Fibroblast of upper back skin (primary cell): ENCODE measurements at regions not wholly inside any gene's neighbourhood (a gene's known extent, or its start where the extent isn't known, plus 50 kb on each side); places are given as distances from the start of the nearest gene placed in this dataset.
"Not testable (repeated sequence)": the region's sequence is repeated elsewhere in the genome, so short reads cannot be mapped to it uniquely, and the experiment has no call there.

Experiments
- DNase-seq: peaks from one replicate; pipeline ENCODE4 v3.0.0-alpha.2; 2013

DNA sequence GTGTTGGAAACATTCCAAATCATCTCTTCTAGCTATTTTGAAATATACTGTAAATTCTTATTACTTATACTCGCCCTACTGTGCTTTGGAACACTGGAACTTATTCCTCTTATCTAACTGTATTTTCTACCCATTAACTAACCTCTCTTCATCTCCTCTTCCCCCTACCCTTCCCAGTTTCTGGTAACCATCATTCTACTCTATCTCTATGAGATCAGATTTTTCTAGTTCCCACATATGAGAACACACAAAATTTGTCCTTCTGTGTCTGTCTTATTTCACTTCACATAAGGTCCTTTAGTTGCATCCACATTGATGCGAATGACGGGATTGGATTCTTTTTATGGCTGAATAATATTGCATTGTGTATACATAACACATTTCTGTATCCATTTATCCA is 1003.8 kb upstream of the INTU start:
- DNase-seq: peak; percentile 13

DNA sequence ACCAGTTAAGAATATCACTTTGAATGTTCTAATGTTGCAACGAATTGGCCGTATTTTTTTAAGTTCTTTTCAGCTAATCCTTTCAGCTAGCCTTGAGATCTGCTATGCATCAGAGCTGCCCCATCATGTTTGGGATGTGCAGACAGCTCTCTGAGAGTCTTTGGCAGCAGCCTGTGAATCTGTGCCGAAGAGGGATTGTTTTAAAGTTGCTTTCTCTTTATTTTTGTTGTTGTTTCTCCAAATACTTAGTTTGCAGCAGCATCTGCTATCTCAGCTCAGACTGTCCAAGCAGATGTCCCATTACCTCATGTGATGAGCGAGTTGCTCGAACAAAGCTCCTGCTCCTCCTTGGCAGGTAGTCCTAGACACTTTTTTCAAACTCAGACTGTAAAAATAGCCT is 1002.5 kb upstream of the INTU start:
- peak; percentile 14 for DNase-seq

DNA sequence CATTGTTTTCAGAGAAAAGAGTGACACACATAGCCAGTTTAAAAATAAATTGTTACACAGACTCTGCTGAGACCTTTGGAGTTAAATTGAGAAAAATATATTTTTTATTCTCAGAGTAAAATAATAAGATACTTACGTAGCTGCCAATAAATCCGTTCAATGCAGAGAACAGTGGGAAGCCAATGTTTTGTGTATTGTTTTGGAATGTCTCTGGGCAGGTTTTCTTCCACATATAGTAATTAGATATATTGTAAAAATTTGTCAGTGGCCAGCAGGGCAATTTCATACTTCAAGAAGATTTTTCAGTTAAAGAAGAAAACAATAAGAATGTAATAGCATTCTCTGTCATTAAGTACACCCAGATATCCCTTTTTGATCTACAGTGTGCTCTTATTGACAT is 999.5 kb upstream of the INTU start:
- no peak for DNase-seq

GRCh38 chr4:126637706-126638105 is 995.1 kb upstream of the INTU start:
- no peak for DNase-seq

DNA sequence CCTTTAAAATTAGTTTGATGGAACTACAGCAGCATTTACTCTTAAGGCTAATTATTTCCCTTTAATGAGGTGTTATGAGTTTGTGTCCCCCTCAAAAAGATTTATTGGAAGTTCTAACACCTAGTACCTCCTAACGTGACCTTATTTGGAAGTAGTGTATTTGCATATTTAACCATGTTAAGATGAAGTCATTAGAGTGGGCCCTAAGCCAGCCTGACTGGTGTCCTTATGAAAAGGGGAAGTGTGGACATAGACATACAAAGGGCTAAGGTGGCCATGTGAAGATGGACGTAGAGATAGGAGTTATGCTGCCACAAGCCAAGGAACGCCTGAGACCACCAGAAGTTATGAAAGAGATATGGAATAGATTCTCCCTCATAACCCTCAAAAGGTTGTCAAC is 985.4 kb upstream of the INTU start:
- no peak for DNase-seq

GRCh38 chr4:126647756-126648397 is 984.9 kb upstream of the INTU start:
- DNase-seq: peak; percentile 88

DNA sequence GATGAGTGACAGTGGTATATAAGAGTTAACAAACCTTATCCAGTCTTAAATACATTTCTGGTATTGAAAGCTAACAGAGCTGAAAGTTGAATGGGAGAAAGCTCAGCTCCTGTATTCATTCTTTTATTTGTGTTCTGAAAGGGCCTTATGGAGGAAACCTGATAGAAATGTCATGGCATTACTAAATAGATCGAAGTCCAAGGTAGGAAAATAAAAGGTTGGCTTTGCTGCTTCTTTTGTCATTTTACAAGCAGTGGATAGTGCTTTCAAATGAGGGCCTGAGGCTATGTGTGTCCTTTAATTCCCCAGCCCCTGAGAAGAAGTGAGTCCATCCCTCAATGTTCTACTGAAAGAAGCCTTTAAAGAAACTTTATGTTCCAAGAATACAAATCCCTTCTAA is 974.3 kb upstream of the INTU start:
- DNase-seq: no peak

GRCh38 chr4:126661194-126661593 is 971.6 kb upstream of the INTU start:
- DNase-seq: no peak

DNA sequence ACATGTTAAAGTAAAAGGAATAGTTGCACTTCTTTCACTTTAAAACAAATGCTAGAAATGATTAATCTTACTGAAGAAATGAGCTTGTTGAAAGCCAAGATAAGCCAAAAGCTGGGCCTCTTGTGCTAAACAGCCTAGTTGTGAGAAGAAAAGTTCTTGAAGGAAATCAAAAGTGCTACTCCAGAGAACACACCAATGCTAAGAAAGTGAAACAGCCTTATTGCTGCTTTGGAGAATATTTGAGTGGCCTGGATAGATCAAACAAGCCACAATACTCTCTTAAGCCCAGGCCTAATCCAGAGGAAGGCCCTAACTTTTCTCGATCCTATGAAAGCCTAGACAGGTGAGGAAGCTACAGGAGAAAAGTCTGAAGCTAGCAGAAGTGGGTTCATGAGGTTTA is 967.9 kb upstream of the INTU start:
- no peak for DNase-seq

DNA sequence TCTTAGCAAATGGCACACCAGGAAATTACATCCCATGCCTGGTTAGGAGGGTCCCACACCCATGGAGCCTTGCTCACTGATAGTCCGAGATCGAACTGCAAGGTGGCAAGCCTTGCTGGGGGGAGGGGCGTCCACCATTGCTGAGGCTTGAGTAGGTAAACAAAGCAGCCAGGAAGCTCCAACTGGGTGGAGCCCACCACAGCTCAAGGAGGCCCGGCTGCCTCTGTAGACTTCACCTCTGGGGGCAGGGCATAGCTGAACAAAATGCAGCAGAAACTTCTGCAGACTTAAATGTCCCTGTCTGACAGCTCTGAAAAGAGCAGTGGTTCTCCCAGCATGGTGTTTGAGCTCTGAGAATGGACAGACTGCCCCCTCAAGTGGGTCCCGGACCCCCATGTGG is 962.7 kb upstream of the INTU start:
- not testable (repeated sequence) for DNase-seq

DNA sequence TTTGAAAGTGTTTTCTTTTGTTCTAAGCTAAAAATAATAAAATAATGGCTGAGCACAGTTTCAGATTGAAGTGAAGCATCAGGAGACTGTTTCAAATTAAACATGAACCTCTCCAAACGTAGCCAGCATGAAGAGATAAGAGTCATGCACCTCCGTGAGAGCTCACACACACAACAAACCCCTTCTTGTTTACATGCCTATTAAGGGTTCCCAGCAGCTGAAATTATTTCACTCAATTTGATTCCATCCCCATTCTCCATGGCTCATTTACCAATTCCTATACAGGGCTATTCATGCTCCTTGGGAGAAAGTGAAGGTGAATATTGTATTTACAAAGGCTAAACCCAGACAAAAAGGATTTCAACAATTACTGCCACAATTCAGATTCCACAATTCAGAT is 954.1 kb upstream of the INTU start:
- DNase-seq: no peak

GRCh38 chr4:126679303-126679702 is 953.5 kb upstream of the INTU start:
- no peak for DNase-seq

DNA sequence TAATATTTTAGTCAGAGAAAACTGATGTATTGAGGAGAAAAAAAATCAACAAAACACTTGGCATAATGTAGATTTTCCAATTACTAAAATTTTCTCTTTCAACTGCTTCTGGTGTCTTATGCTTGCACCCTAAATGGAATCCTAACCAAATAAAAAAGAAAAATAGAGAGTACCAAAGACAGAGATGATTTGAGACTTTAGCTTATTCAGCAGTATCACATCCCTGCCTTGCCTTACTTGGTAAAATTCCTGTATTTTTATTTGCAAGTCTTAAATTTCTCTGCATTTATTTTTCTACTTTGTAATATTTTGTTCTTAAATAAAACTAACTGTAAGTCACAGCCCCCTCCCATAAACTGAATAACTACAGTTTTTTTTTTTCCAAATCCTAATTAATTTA is 950.5 kb upstream of the INTU start:
- no peak for DNase-seq

GRCh38 chr4:126686491-126686890 is 946.3 kb upstream of the INTU start:
- no peak for DNase-seq

DNA sequence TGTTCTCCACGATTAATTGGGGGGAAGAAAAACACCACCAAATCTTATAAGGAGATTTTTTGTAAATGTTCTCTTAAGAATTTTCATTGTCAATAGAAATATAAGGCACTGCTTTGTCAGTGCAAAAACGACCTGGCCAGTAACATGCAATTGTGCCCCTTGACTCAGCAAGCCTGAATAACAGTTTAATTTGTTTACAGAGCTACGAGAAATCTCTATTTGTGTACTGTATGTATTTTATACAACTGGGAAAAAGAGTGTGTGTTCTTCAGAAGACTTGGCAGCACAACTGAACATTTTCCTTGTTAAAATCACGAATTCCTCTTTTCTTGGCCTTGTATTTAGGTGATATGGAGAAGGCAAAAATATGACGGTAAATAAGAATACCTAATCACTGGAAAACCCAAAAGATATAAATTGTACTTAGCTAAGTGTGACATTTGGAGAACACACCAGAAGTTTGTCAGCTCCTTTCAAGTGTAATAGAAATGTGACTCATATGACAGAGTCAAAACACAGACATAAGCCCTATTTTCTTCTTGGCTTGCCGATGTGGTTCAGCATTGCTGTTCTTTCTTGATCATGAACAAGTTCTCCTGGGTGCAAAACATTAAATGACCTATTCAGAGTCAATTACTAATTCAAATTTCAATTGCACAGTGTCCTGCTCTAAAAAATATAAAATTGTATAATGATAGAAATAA is 945.0 kb upstream of the INTU start:
- DNase-seq: no peak

DNA sequence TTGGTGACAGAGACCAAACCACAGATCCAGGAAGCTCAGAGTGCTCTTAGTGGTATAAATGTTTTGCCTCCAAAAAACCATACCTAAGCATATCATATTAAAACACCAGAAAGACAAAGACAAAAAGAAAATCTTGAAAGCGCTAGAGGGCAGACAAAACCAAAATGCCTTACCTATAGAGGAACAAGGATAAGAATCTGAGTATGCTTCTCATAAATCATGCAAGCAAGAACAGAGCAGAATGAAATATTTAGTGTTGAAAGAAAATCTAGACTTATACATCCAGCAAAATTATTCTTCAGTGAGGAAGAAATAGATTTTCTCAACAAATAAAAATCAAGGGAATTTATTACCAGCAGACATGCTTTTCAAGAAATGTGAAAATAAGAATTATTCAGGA is 941.0 kb upstream of the INTU start:
- DNase-seq: no peak

DNA sequence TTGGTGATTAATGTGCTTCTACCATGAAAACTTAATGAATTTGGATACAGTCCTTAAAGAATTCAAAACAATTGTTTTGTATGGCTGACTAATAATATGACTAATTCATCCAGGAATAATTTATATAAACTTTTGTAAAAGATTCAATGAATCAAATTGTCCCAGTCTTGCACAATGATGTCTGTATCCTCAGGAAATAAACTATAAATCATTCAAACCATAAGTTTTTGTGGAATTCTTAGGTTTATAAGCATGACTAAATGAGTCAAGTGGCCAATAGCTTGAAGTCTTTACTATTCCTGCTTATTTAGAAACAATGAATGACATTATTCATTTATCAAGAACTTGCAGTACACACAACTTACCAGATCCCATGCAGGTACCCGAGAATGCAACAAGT is 935.0 kb upstream of the INTU start:
- peak; percentile 89 for DNase-seq

- DNase-seq: no peak
Observed at GRCh38 chr4:126698224-126698623, 934.5 kb upstream of the INTU start.

GRCh38 chr4:126701756-126702155 is 931.0 kb upstream of the INTU start:
- DNase-seq: peak; percentile 81

DNA sequence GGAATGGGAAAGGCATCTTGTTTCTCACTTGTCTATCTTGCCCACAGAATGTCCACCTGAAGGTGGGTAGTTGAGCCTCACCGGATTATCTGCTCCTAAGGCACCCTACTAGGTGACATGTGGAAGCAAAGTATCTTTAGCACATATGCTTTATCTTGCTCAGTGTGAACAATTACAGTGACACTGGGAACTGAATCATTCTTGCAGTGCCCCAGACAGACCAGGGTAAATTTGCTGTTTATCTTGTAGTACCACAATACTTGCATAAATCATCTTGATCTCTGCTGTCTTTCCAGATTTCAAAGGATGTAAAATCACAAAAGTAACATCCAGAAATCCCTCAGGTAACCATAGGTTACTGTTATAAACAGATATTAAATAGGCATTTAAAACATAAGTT is 930.0 kb upstream of the INTU start:
- no peak for DNase-seq

DNA sequence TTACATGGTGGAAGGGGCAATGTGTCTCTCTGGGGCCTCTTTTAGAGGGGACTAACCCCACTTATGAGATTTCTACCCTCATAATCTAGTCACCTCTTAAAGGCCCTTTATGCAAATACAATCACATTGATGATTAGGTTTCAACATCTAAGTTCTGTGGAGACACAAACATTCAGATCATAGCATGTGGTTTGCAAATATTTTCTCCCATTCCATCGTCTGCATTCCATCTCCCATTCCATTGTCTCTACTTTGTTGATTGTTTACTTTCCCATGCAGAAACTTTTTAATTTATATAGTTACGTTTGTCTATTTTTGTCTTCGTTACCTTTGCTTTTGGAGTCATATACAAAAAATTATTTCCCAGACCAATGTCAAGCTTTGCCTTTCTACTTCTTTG is 927.5 kb upstream of the INTU start:
- DNase-seq: peak; percentile 72

DNA sequence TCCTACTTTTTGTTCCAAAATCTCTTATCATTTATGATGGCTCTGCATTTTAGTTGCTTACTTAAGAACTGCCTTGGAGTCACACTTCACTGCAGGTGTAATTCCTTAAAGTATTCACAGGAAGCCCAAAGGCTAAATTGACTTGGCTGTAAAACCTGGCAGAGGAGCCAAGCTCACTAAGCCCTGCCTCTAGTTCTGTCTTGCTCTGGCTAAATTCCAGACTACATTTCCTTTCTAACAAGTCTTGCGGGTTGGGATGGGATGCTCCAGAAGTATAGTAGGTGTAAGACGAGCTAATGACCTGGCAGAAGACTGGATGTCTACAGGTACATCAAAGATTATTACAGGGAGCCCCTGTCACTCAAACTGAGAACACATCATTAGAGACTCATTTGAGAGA is 924.0 kb upstream of the INTU start:
- no peak for DNase-seq

DNA sequence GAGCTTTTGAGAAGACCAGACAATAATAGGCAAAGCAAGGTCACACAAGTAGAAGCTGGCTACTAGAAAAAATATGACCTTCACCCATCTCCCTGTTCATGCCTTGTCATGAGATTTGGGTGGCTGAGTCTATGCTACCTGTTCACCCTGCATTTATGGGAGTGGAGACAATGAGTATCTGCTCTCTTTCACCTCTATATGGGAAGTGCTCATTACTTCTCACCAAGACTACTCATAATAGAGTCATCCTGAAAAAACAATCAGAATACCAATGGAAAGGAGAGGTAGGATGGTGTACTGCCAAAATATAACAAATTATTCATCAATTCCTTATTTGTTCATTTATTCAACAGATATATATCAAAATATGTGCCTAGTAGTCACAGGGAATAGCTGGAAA is 921.8 kb upstream of the INTU start:
- no peak for DNase-seq

DNA sequence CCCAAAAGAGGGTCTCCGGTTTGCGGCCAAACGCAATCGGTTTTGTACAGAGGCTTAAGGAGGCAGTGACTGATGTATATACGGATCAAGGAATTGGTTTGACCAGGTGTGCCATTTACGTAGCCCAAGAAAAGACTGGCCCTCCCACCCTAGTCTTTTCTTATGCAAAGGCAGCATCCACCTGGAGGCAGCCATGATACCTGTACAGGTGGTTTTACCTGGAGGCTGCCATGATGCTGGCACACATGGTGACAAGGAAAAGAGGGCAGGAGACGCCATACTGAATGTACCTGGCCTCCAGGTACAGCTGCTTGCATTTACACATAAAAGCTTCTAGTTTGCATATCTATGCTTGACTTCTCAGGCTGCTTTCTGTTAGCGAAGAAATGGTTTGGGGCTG is 917.7 kb upstream of the INTU start:
- DNase-seq: no peak

GRCh38 chr4:126715681-126716080 is 917.1 kb upstream of the INTU start:
- no peak for DNase-seq
